ENCODE measurements at regions not wholly inside any gene's neighbourhood (a gene's known extent, or its start where the extent isn't known, plus 50 kb on each side); places are given as distances from the start of the nearest gene placed in this dataset.
"Not testable (repeated sequence)": the region's sequence is repeated elsewhere in the genome, so short reads cannot be mapped to it uniquely, and the experiment has no call there.

GRCh38 chr20:50451792-50452425 is 58.3 kb upstream of the PTPN1 start:
- not testable (repeated sequence) for DNase-seq

- DNase-seq, result no peak
These were observed 56.5 kb upstream of the PTPN1 start for GRCh38 chr20:50453533-50454244.

GRCh38 chr20:50455245-50455644 is 54.9 kb upstream of the PTPN1 start:
- not testable (repeated sequence) for DNase-seq

DNA sequence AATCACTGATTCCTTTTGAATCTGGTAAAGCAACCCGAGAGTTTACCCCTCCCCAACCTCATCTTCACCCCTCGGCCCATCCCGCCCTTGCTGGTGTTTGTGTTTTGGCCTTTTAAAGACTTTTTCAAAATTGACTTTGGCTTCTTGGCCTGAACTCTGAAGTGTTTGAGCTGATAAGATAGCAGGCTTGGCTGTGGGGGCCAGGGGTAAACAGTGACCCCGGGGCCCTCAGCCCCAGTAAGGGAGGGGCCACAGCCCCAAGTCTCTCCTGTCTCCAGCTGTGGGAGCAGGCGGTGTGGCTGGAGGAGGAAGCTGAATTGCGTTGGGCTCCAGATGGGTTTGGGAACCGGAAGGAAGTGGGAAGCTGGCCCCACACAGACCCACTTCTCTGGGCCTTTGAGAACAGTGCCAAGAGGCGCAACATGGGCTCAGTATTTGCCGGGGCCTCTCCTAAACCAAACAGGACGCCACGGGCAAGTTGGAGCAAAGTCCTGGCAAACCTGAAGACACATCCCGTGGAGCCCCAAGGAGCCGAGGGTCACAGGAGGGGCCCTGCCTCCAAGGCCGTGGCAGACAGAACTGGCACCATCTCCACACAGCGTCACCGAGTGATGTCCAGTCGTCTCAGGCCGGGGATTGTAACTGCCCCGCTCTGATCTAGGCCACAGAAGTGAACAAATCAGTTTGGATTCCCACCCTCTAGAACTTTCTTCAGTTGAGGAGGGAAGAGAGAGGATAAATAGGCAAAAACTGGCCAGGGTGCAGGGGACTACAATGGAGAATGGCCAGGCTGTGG is 54.3 kb upstream of the PTPN1 start:
- DNase-seq, result peak; percentile 55

GRCh38 chr20:50456452-50457324 is 53.5 kb upstream of the PTPN1 start:
- no peak for DNase-seq

DNA sequence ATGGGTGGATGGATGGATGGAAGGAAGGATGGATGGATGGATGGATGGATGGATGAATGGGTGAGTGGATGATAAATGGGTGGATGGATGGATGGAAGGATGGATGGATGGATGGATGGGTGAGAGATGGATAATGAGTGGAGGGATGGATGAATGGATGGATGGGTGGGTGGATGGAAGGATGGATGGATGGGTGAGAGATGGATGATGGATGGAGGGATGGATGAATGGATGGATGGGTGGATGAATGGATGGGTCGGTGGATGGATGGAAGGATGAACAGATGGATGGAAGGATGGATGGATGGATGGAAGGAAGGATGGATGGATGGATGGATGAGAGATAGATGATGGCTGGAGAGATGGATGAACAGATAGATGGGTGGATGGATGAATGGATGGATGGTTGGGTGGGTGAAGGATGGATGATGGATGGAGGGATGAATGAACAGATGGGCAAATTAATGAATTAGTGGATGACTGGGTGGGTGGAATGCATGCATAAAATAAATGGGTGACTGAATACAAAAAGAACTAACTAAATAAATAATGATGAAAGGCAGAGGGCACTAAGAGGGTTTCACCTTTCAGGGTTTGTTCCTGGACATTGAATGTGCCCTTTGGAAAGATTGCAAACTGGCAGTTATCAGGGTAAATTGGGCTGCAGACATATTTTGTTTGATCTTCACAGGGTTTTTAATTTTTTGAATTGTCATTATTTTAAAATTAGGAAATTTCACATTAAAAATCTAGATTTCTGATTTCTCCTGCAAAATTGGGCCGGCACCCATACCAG is 50.9 kb upstream of the PTPN1 start:
- DNase-seq, result no peak

DNA sequence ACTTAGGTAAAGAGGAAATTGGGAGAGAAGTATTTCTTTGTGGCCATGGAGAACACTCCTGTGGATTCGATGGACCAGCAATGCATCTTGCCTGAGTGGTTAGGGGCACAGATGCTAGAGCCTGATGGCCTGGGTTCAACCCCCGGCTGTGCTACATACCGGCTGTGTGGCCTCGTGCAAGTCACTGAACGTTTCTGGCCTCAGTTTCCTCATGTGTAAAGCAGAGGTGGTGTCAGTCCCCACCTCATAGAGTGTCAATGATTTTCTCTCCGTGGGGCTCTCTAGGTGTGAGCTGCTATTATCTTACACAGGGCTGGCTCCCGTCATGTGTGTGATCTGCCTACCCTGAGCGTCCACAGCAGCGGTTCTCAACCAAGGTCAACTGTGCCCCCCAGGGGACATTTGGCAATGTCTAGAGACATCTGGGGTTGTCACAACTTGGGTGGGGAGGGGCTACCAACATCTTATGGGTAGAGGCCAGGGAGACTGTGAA is 50.0 kb upstream of the PTPN1 start:
- no peak for DNase-seq

Data from GDM1 (cell line).